PC-9 (cell line): ENCODE measurements at regions not wholly inside any gene's neighbourhood (a gene's known extent, or its start where the extent isn't known, plus 50 kb on each side); places are given as distances from the start of the nearest gene placed in this dataset.

Experiments used
- BruUV-seq: library from RNA; stranded (reverse); fragments of 400-500 nt; replicated peaks from 2 replicates; lab custom pipeline; 2021; lab: Mats Ljungman, UMichigan
- CTCF ChIA-PET: fragments of 300-600 bp; sonication (Branson Sonifier 250); formaldehyde crosslinking; loops from one replicate; lab custom pipeline; 2022; ENCODE audit warnings: antibody characterized with exemption; lab: Charles Lee
- POLR2A ChIA-PET: fragments of 300-600 bp; sonication (Branson Sonifier 250); formaldehyde crosslinking; loops from one replicate; lab custom pipeline; 2022; ENCODE audit warnings: antibody characterized with exemption; ENCODE audit not compliant: unreplicated experiment; lab: Charles Lee
- DNase-seq, 2 experiments: peaks; one replicate each; pipeline versions ENCODE4 v3.0.0 to v3.0.0-alpha.2; 2015 to 2022; ENCODE audit warnings: mixed read lengths in 1 of 2
- H2AFZ ChIP-seq: fragments of 200-600 bp; sonication (generic); 2 replicates; pipeline ENCODE4 v1.8.1; 2017; ENCODE audit warnings: antibody characterized with exemption
- H3F3A ChIP-seq: fragments of 200-600 bp; sonication (generic); 2 replicates; pipeline ENCODE4 v1.8.1; 2017; ENCODE audit warnings: antibody characterized with exemption, mild to moderate bottlenecking, low read depth; ENCODE audit not compliant: insufficient read depth
- H3K27ac ChIP-seq: fragments of 200-600 bp; sonication (generic); 2 replicates; pipeline ENCODE4 v1.6.1; 2016; ENCODE audit warnings: mixed run types
- H3K27me3 ChIP-seq: fragments of 200-600 bp; sonication (generic); 2 replicates; pipeline ENCODE4 v1.6.1; 2016; ENCODE audit warnings: low read depth, mixed run types; ENCODE audit not compliant: insufficient read depth
- H3K36me3 ChIP-seq: fragments of 200-600 bp; sonication (generic); 2 replicates; pipeline ENCODE4 v1.6.1; 2016; ENCODE audit warnings: low read depth, mixed run types
- H3K4me1 ChIP-seq: fragments of 200-600 bp; sonication (generic); replicated peaks from 2 replicates; pipeline ENCODE4 v1.6.1; 2016; ENCODE audit warnings: mixed run types; ENCODE audit not compliant: insufficient read depth
- H3K4me2 ChIP-seq: fragments of 200-600 bp; sonication (generic); 2 replicates; pipeline ENCODE4 v1.6.1; 2017; ENCODE audit warnings: mixed run types
- H3K4me3 ChIP-seq: fragments of 200-600 bp; sonication (generic); 2 replicates; pipeline ENCODE4 v1.6.1; 2016; ENCODE audit warnings: mixed run types
- H3K79me2 ChIP-seq: fragments of 200-600 bp; sonication (generic); 2 replicates; pipeline ENCODE4 v1.6.1; 2017; ENCODE audit warnings: low read depth, mixed run types
- H3K9me2 ChIP-seq: fragments of 200-600 bp; sonication (generic); 2 replicates; pipeline ENCODE4 v1.8.1; 2017; ENCODE audit warnings: mild to moderate bottlenecking; ENCODE audit not compliant: insufficient read depth
- H3K9me3 ChIP-seq: fragments of 200-600 bp; sonication (generic); 2 replicates; pipeline ENCODE4 v1.8.1; 2016; ENCODE audit warnings: low read depth; ENCODE audit not compliant: insufficient read depth
- H4K20me1 ChIP-seq: fragments of 200-600 bp; sonication (generic); 2 replicates; pipeline ENCODE4 v1.8.1; 2017; ENCODE audit not compliant: insufficient read depth
- EZH2 ChIP-seq: fragments of 200-600 bp; sonication (generic); IDR thresholded peaks from 2 replicates; pipeline ENCODE4 v1.8.0; 2017; ENCODE audit warnings: antibody characterized with exemption, low read depth
- intact Hi-C: fragments of 100-400 bp; cut with micrococcal nuclease; formaldehyde crosslinking; loops from one replicate; pipeline ENCODE4 v1.10.0; 2022; ENCODE audit not compliant: unreplicated experiment
- TF ChIP-seq, protein P1 (sequence below): fragments of 200-600 bp; sonication (generic); conservative IDR thresholded peaks from 2 replicates; pipeline ENCODE4 v1.6.1; 2017; ENCODE audit warnings: mixed run types, antibody characterized with exemption, mild to moderate bottlenecking, moderate library complexity

DNA sequence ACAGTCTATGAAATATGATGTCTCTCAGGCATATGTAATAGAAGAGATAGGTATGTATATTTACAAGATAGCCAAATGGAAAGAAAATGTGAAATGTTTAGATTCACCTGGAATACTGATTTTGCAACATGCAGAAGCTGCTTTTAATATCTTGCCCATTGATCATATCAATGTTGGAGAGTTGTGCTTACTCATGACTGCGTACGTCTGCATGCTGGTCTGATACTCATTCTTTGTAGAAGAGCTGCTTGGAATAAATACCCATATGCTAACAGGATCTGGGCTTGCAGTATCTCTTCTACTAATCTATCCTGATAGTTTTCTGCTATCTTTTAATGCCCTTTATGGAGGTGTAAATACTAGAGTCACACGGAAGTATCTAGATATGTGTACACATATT, 120.6 kb upstream of the FOXP2 start:
- TF ChIP-seq, protein P1, sequence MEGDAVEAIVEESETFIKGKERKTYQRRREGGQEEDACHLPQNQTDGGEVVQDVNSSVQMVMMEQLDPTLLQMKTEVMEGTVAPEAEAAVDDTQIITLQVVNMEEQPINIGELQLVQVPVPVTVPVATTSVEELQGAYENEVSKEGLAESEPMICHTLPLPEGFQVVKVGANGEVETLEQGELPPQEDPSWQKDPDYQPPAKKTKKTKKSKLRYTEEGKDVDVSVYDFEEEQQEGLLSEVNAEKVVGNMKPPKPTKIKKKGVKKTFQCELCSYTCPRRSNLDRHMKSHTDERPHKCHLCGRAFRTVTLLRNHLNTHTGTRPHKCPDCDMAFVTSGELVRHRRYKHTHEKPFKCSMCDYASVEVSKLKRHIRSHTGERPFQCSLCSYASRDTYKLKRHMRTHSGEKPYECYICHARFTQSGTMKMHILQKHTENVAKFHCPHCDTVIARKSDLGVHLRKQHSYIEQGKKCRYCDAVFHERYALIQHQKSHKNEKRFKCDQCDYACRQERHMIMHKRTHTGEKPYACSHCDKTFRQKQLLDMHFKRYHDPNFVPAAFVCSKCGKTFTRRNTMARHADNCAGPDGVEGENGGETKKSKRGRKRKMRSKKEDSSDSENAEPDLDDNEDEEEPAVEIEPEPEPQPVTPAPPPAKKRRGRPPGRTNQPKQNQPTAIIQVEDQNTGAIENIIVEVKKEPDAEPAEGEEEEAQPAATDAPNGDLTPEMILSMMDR: no peak
- TF ChIP-seq EZH2: no peak
- POLR2A ChIA-PET: no interaction called here
- no peaks in the 10 kb centered on the region for H3K4me1 ChIP-seq
- H3K9me2 ChIP-seq: no peaks in the 10 kb centered on the region
- intact Hi-C loops: no loop called here
- H3K4me2 ChIP-seq: no peak overlapping the region
- no peaks in the 10 kb centered on the region for H3K79me2 ChIP-seq
- BruUV-seq: no TSS peak
- no peak for DNase-seq
- no peaks in the 10 kb centered on the region for H3K36me3 ChIP-seq
- no peak overlapping the region for H3K27ac ChIP-seq
- no peak overlapping the region for H2AFZ ChIP-seq
- no peak overlapping the region for H3K4me3 ChIP-seq
- H4K20me1 ChIP-seq: no peaks in the 10 kb centered on the region
- CTCF ChIA-PET: no interaction called here
- no peaks in the 10 kb centered on the region for H3F3A ChIP-seq
- no peaks in the 10 kb centered on the region for H3K27me3 ChIP-seq
- H3K9me3 ChIP-seq: no peaks in the 10 kb centered on the region; the same call in 1 of the 2 replicates

DNA sequence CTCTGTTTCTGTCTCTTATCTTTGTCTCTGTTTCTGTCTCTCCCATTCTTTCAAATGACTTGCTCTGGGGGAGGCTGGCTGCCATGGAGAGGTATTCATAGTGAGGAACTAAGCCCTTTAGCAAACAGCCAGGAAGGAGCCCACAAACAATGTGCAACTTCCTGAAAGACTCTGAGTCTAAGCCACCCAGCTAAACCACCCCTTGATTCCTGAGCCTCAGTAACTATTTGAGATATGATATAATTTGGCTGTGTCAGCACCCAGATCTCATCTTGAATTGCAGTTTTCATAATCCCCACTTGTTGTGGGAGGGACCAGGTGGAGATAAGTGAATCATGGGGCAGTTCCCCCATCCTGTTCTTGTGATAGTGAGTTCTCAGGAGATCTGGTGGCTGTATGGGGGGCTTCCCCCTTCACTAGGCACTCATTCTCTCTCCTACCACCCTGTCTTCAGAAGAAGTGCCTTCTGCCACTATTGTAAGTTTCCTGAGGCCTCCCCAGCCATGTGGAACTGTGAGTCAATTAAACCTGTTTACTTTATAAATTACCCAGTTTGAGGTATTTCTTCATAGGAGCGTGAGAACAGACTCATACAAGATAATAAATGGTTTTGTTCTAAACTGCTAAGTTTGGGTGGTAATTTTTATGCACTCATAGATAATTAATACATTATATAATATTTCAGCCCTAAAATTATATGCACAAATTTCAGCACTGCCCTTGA, 121.2 kb upstream of the FOXP2 start:
- no peak overlapping the region for H3K4me3 ChIP-seq
- no peaks in the 10 kb centered on the region; the same call in 1 of the 2 replicates for H3K9me3 ChIP-seq
- intact Hi-C loops: loop anchor here (2.0 kb wide), 1 partner anchor 17 kb away; no protein-coding TSS in a partner anchor
- no peak overlapping the region for H3K4me2 ChIP-seq
- no peaks in the 10 kb centered on the region for H3K79me2 ChIP-seq
- no peaks in the 10 kb centered on the region for H3K27me3 ChIP-seq
- H3K9me2 ChIP-seq: no peaks in the 10 kb centered on the region
- H3K4me1 ChIP-seq: no peaks in the 10 kb centered on the region
- H3K36me3 ChIP-seq: no peaks in the 10 kb centered on the region
- no peak for TF ChIP-seq EZH2
- TF ChIP-seq, protein P1: no peak
- no peak overlapping the region for H2AFZ ChIP-seq
- CTCF ChIA-PET: no interaction called here
- no peak for DNase-seq
- H3F3A ChIP-seq: no peaks in the 10 kb centered on the region
- BruUV-seq: no TSS peak
- no peaks in the 10 kb centered on the region for H4K20me1 ChIP-seq
- POLR2A ChIA-PET: no interaction called here
- no peak overlapping the region for H3K27ac ChIP-seq

DNA sequence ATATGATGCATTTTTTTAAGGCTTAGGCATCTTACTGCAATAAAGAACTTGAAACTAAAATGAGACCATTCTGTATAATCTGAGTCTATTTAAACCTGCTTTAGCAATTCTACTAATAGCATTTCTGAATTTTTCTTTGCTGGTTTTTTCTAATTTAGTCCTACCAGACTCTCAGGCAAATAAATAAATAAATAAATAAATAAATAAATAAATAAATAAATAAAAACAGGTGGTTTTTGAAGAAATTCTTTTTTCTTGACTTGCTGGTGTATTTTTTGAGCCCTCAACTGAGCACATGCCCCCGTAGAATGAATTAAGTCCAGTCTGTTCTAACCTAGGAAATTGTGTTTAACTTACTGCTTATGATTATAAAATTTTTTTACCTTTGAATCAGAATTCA, 134.7 kb upstream of the FOXP2 start:
- POLR2A ChIA-PET: no interaction called here
- CTCF ChIA-PET: no interaction called here

More for the DNA sequence above, 134.7 kb upstream of the FOXP2 start:
- Histone ChIP-seq H3K36me3 (no peaks in the 10 kb centered on the region), H3F3A (no peaks in the 10 kb centered on the region), H4K20me1 (no peaks in the 10 kb centered on the region), H3K9me2 (peaks cover 6% of the 10 kb centered on the region; the same call in 1 of the 2 replicates), H3K27ac (no peak overlapping the region), H3K79me2 (no peaks in the 10 kb centered on the region), H3K4me2 (no peak overlapping the region), H3K27me3 (no peaks in the 10 kb centered on the region), H3K4me1 (no peaks in the 10 kb centered on the region), H3K9me3 (no peaks in the 10 kb centered on the region), H2AFZ (no peak overlapping the region), H3K4me3 (no peak overlapping the region)
- TF ChIP-seq EZH2: no peak
- TF ChIP-seq, protein P1: no peak
- intact Hi-C loops: no loop called here
- DNase-seq: no peak
- no TSS peak for BruUV-seq
